Liver (tissue), 7 donors: ENCODE measurements at regions not wholly inside any gene's neighbourhood (a gene's known extent, or its start where the extent isn't known, plus 50 kb on each side); places are given as distances from the start of the nearest gene placed in this dataset.

Source experiments
- DNase-seq: peaks from one replicate; pipeline ENCODE4 v3.0.0-alpha.2; 2017; ENCODE audit warnings: low spot score
- H3K27ac ChIP-seq, 2 donors: one replicate each; pipeline ENCODE4 v1.7.0; 2013; ENCODE audit warnings: inconsistent platforms in 2 of 2, low read length in 2 of 2, control low read depth in 1 of 2, low read depth in 1 of 2, mild to moderate bottlenecking in 1 of 2
- H3K27me3 ChIP-seq, 4 donors: one replicate each; pipeline versions ENCODE4 v1.6.1 to v1.7.0; 2013; ENCODE audit warnings: low read length in 3 of 4, inconsistent platforms in 1 of 4, mild to moderate bottlenecking in 1 of 4, moderate library complexity in 1 of 4; ENCODE audit not compliant: control insufficient read depth in 4 of 4, insufficient read depth in 4 of 4
- H3K36me3 ChIP-seq, 4 donors: one replicate each; pipeline versions ENCODE4 v1.6.1 to v1.7.0; 2013; ENCODE audit warnings: low read length in 3 of 4, mild to moderate bottlenecking in 3 of 4, low read depth in 1 of 4, moderate library complexity in 1 of 4; ENCODE audit not compliant: control insufficient read depth in 4 of 4, insufficient read depth in 3 of 4
- H3K4me1 ChIP-seq, 4 donors: one replicate each; pipeline versions ENCODE4 v1.6.1 to v1.7.0; 2013; ENCODE audit warnings: low read length in 3 of 4, mild to moderate bottlenecking in 3 of 4, moderate library complexity in 1 of 4; ENCODE audit not compliant: control insufficient read depth in 4 of 4, insufficient read depth in 4 of 4
- H3K4me3 ChIP-seq, 3 donors: one replicate each; pipeline versions ENCODE4 v1.6.1 to v1.7.0; 2013; ENCODE audit warnings: low read length in 3 of 3, control low read depth in 1 of 3, low read depth in 1 of 3, mild to moderate bottlenecking in 1 of 3
- H3K9ac ChIP-seq, 2 donors: one replicate each; pipeline ENCODE4 v1.7.0; 2013; ENCODE audit warnings: low read length in 2 of 2, mild to moderate bottlenecking in 2 of 2, moderate library complexity in 2 of 2, control low read depth in 1 of 2, low read depth in 1 of 2
- H3K9me3 ChIP-seq, 4 donors: one replicate each; pipeline versions ENCODE4 v1.6.1 to v1.7.0; 2013; ENCODE audit warnings: low read length in 3 of 4; ENCODE audit not compliant: control insufficient read depth in 4 of 4
- EGR1 ChIP-seq, 2 donors: IDR thresholded peaks; 2 replicates each; pipeline ENCODE4 v1.6.1; 2016 to 2018; ENCODE audit warnings: antibody characterized with exemption in 2 of 2, low read depth in 2 of 2
- FOXA1 ChIP-seq: IDR thresholded peaks from 2 replicates; pipeline ENCODE4 v1.6.1; 2016; ENCODE audit warnings: antibody characterized with exemption
- FOXA2 ChIP-seq: IDR thresholded peaks from 2 replicates; pipeline ENCODE4 v1.6.1; 2016; ENCODE audit warnings: antibody characterized with exemption
- GABPA ChIP-seq, 2 donors: IDR thresholded peaks in 1 of 2; conservative IDR thresholded peaks in 1 of 2; 2 replicates each; pipeline ENCODE4 v1.6.1; 2016; ENCODE audit warnings: antibody characterized with exemption in 2 of 2, mild to moderate bottlenecking in 1 of 2, moderate library complexity in 1 of 2
- HNF4A ChIP-seq, 2 donors: conservative IDR thresholded peaks; 2 replicates each; pipeline ENCODE4 v1.6.1; 2016; ENCODE audit warnings: antibody characterized with exemption in 2 of 2, mild to moderate bottlenecking in 2 of 2
- HNF4G ChIP-seq: IDR thresholded peaks from 2 replicates; pipeline ENCODE4 v1.6.1; 2016; ENCODE audit warnings: antibody characterized with exemption
- JUND ChIP-seq, 2 donors: IDR thresholded peaks; 2 replicates each; pipeline ENCODE4 v1.6.1; 2016; ENCODE audit warnings: antibody characterized with exemption in 2 of 2
- MAX ChIP-seq: IDR thresholded peaks from 2 replicates; pipeline ENCODE4 v1.6.1; 2016; ENCODE audit warnings: antibody characterized with exemption
- NR2F2 ChIP-seq: IDR thresholded peaks from 2 replicates; pipeline ENCODE4 v1.6.1; 2016; ENCODE audit warnings: antibody characterized with exemption
- RAD21 ChIP-seq, 2 donors: IDR thresholded peaks; 2 replicates each; pipeline ENCODE4 v1.6.1; 2016; ENCODE audit warnings: antibody characterized with exemption in 2 of 2, mild to moderate bottlenecking in 2 of 2
- RXRA ChIP-seq, 2 donors: IDR thresholded peaks; 2 replicates each; pipeline ENCODE4 v1.6.1; 2017 to 2018; ENCODE audit warnings: antibody characterized with exemption in 2 of 2, mild to moderate bottlenecking in 1 of 2
- SP1 ChIP-seq: IDR thresholded peaks from 2 replicates; pipeline ENCODE4 v1.6.1; 2018; ENCODE audit warnings: antibody characterized with exemption, mild to moderate bottlenecking
- TAF1 ChIP-seq: conservative IDR thresholded peaks from 2 replicates; pipeline ENCODE4 v1.6.1; 2016; ENCODE audit warnings: antibody characterized with exemption, mild to moderate bottlenecking
- YY1 ChIP-seq: IDR thresholded peaks from 2 replicates; pipeline ENCODE4 v1.6.1; 2016; ENCODE audit warnings: antibody characterized with exemption, mild to moderate bottlenecking
- WGBS: extraction: QIAGEN DNeasy Blood & Tissue Kit; methylation state at CpG from one replicate; pipeline ENCODE4 v1.1.7; 2013; 5-methylcytosine and 5-hydroxymethylcytosine counted together
- TF ChIP-seq, protein P1 (sequence below): IDR thresholded peaks from 2 replicates; pipeline ENCODE4 v1.6.1; 2016; ENCODE audit warnings: antibody characterized with exemption, mild to moderate bottlenecking
- TF ChIP-seq, protein P2 (sequence below): IDR thresholded peaks from 2 replicates; pipeline ENCODE4 v1.6.1; 2016; ENCODE audit warnings: antibody characterized with exemption
- donor health status: healthy.
- donor health status: healthy.
- donor health status: healthy.
- donor health status: healthy.

GRCh38 chr2:55106148-55106547 lies 55.9 kb upstream of the RTN4 start:
- no peaks in the 10 kb centered on the region for H3K36me3 ChIP-seq
- H3K4me1 ChIP-seq = no peaks in the 10 kb centered on the region
- no peaks in the 10 kb centered on the region for H3K9me3 ChIP-seq
- no peak overlapping the region for H3K27ac ChIP-seq
- 95% methylated on average over 1 of the region's 1 CpG for WGBS
- no peak overlapping the region for H3K4me3 ChIP-seq
- no peak overlapping the region for H3K9ac ChIP-seq
- DNase-seq = no peak
- no peak for TF ChIP-seq HNF4G
- no peak for TF ChIP-seq HNF4A (conservative IDR thresholded peaks at IDR 0.05)
- no peak for TF ChIP-seq FOXA1
- no peak for TF ChIP-seq RXRA (IDR thresholded peaks at IDR 0.05)
- TF ChIP-seq NR2F2 = no peak
- no peak for TF ChIP-seq JUND (IDR thresholded peaks at IDR 0.05)
- no peak for TF ChIP-seq TAF1
- TF ChIP-seq, protein P1, sequence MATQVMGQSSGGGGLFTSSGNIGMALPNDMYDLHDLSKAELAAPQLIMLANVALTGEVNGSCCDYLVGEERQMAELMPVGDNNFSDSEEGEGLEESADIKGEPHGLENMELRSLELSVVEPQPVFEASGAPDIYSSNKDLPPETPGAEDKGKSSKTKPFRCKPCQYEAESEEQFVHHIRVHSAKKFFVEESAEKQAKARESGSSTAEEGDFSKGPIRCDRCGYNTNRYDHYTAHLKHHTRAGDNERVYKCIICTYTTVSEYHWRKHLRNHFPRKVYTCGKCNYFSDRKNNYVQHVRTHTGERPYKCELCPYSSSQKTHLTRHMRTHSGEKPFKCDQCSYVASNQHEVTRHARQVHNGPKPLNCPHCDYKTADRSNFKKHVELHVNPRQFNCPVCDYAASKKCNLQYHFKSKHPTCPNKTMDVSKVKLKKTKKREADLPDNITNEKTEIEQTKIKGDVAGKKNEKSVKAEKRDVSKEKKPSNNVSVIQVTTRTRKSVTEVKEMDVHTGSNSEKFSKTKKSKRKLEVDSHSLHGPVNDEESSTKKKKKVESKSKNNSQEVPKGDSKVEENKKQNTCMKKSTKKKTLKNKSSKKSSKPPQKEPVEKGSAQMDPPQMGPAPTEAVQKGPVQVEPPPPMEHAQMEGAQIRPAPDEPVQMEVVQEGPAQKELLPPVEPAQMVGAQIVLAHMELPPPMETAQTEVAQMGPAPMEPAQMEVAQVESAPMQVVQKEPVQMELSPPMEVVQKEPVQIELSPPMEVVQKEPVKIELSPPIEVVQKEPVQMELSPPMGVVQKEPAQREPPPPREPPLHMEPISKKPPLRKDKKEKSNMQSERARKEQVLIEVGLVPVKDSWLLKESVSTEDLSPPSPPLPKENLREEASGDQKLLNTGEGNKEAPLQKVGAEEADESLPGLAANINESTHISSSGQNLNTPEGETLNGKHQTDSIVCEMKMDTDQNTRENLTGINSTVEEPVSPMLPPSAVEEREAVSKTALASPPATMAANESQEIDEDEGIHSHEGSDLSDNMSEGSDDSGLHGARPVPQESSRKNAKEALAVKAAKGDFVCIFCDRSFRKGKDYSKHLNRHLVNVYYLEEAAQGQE = no peak
- no peak for TF ChIP-seq GABPA (IDR thresholded peaks at IDR 0.05 in 1 of 2, conservative IDR thresholded peaks at IDR 0.05 in 1 of 2)
- no peak for TF ChIP-seq FOXA2
- TF ChIP-seq EGR1 (IDR thresholded peaks at IDR 0.05; ENCODE audit: low read depth in 2 of 2) = no peak
- TF ChIP-seq MAX = no peak
- H3K27me3 ChIP-seq = no peaks in the 10 kb centered on the region

GRCh38 chr2:55105456-55105855 lies 55.2 kb upstream of the RTN4 start:
- 96% methylated on average over 2 of the region's 2 CpGs for WGBS

More at GRCh38 chr2:55105456-55105855, 55.2 kb upstream of the RTN4 start:
- H3K36me3 ChIP-seq = no peaks in the 10 kb centered on the region
- H3K27ac ChIP-seq = no peak overlapping the region
- no peak overlapping the region for H3K4me3 ChIP-seq
- no peak for DNase-seq
- TF ChIP-seq, protein P2, sequence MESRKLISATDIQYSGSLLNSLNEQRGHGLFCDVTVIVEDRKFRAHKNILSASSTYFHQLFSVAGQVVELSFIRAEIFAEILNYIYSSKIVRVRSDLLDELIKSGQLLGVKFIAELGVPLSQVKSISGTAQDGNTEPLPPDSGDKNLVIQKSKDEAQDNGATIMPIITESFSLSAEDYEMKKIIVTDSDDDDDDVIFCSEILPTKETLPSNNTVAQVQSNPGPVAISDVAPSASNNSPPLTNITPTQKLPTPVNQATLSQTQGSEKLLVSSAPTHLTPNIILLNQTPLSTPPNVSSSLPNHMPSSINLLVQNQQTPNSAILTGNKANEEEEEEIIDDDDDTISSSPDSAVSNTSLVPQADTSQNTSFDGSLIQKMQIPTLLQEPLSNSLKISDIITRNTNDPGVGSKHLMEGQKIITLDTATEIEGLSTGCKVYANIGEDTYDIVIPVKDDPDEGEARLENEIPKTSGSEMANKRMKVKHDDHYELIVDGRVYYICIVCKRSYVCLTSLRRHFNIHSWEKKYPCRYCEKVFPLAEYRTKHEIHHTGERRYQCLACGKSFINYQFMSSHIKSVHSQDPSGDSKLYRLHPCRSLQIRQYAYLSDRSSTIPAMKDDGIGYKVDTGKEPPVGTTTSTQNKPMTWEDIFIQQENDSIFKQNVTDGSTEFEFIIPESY = no peak
- TF ChIP-seq RAD21 (IDR thresholded peaks at IDR 0.05) (no peak), YY1 (no peak), JUND (IDR thresholded peaks at IDR 0.05) (no peak), SP1 (no peak), RXRA (IDR thresholded peaks at IDR 0.05) (no peak), FOXA2 (no peak), MAX (no peak), EGR1 (IDR thresholded peaks at IDR 0.05; ENCODE audit: low read depth in 2 of 2) (no peak), NR2F2 (no peak)
- TF ChIP-seq, protein P1 = no peak
- no peaks in the 10 kb centered on the region for H3K27me3 ChIP-seq
- H3K4me1 ChIP-seq = no peaks in the 10 kb centered on the region
- no peak overlapping the region for H3K9ac ChIP-seq
- no peaks in the 10 kb centered on the region for H3K9me3 ChIP-seq
